MM.1S (cell line): ENCODE measurements at regions not wholly inside any gene's neighbourhood (a gene's known extent, or its start where the extent isn't known, plus 50 kb on each side); places are given as distances from the start of the nearest gene placed in this dataset.

Experiments used
- DNase-seq: peaks from one replicate; pipeline ENCODE4 v3.0.0-alpha.2; 2015
- H2AFZ ChIP-seq: fragments of 300-600 bp; sonication (generic); 2 replicates; pipeline ENCODE4 v1.6.0; 2016; ENCODE audit warnings: antibody characterized with exemption, low read length
- H3F3A ChIP-seq: fragments of 300-600 bp; sonication (generic); 2 replicates; pipeline ENCODE4 v1.6.1; 2016; ENCODE audit warnings: mild to moderate bottlenecking, antibody characterized with exemption, low read length, moderate library complexity, mixed read lengths; ENCODE audit not compliant: insufficient read depth
- H3K27ac ChIP-seq: fragments of 300-600 bp; sonication (generic); 2 replicates; pipeline ENCODE4 v1.5.1; 2016; ENCODE audit warnings: mild to moderate bottlenecking, low read length
- H3K27me3 ChIP-seq: fragments of 300-600 bp; sonication (generic); replicated peaks from 2 replicates; pipeline ENCODE4 v1.6.0; 2016; ENCODE audit warnings: low read length; ENCODE audit not compliant: insufficient read depth
- H3K36me3 ChIP-seq: fragments of 300-600 bp; sonication (generic); replicated peaks from 2 replicates; pipeline ENCODE4 v1.6.1; 2016; ENCODE audit warnings: mild to moderate bottlenecking, low read length, mixed read lengths; ENCODE audit not compliant: insufficient read depth
- H3K4me1 ChIP-seq: fragments of 300-600 bp; sonication (generic); 2 replicates; pipeline ENCODE4 v1.6.1; 2016; ENCODE audit warnings: low read length, mixed read lengths
- H3K4me2 ChIP-seq: fragments of 300-600 bp; sonication (generic); 2 replicates; pipeline ENCODE4 v1.6.0; 2016; ENCODE audit warnings: low read depth, low read length
- H3K4me3 ChIP-seq: fragments of 300-600 bp; sonication (generic); 2 replicates; pipeline ENCODE4 v1.5.1; 2016; ENCODE audit warnings: low read length, mixed read lengths
- H3K79me2 ChIP-seq: fragments of 300-600 bp; sonication (generic); 2 replicates; pipeline ENCODE4 v1.6.1; 2016; ENCODE audit warnings: mixed run types, low read length, mixed read lengths
- H3K9ac ChIP-seq: fragments of 300-600 bp; sonication (generic); 2 replicates; pipeline ENCODE4 v1.6.1; 2016; ENCODE audit warnings: low read length, mixed read lengths
- H3K9me2 ChIP-seq: fragments of 300-600 bp; sonication (generic); replicated peaks from 2 replicates; pipeline ENCODE4 v1.6.1; 2016; ENCODE audit warnings: mild to moderate bottlenecking, low read length, mixed read lengths; ENCODE audit not compliant: insufficient read depth
- H3K9me3 ChIP-seq: fragments of 300-600 bp; sonication (generic); replicated peaks from 2 replicates; pipeline ENCODE4 v1.6.1; 2016; ENCODE audit warnings: mild to moderate bottlenecking, low read length, mixed read lengths; ENCODE audit not compliant: insufficient read depth
- H4K20me1 ChIP-seq: fragments of 300-600 bp; sonication (generic); 2 replicates; pipeline ENCODE4 v1.6.1; 2016; ENCODE audit warnings: mild to moderate bottlenecking, low read length, moderate library complexity, mixed read lengths; ENCODE audit not compliant: insufficient read depth
- CTCF ChIP-seq: fragments of 300-600 bp; sonication (generic); IDR thresholded peaks from 2 replicates; pipeline ENCODE4 v1.5.1; 2016; ENCODE audit warnings: antibody characterized with exemption, low read length, mixed read lengths
- EZH2 ChIP-seq: fragments of 300-600 bp; sonication (generic); optimal IDR thresholded peaks from 2 replicates; pipeline ENCODE3; 2017; ENCODE audit warnings: low read depth, mild to moderate bottlenecking, antibody characterized with exemption, low read length, mixed read lengths
- EZH2phosphoT487 ChIP-seq: fragments of 300-600 bp; sonication (generic); IDR thresholded peaks from 2 replicates; pipeline ENCODE4 v1.6.1; 2018; ENCODE audit warnings: antibody characterized with exemption, low read length

- Histone ChIP-seq H4K20me1 (no peaks in the 10 kb centered on the region), H3K4me1 (no peaks in the 10 kb centered on the region), H3K79me2 (no peaks in the 10 kb centered on the region), H3K4me2 (no peak overlapping the region), H3K9me3 (no peaks in the 10 kb centered on the region), H3K36me3 (no peaks in the 10 kb centered on the region), H3K27ac (no peak overlapping the region), H2AFZ (no peak overlapping the region), H3K4me3 (no peak overlapping the region), H3K9ac (no peak overlapping the region), H3K27me3 (no peaks in the 10 kb centered on the region), H3F3A (no peaks in the 10 kb centered on the region), H3K9me2 (no peaks in the 10 kb centered on the region)
- TF ChIP-seq EZH2 (no peak), CTCF (no peak), EZH2phosphoT487 (no peak)
- no peak for DNase-seq
These were observed 53.3 kb upstream of the SORCS3 start for GRCh38 chr10:104587751-104588150.

- Histone ChIP-seq H3K4me1 (no peaks in the 10 kb centered on the region), H3K36me3 (no peaks in the 10 kb centered on the region), H4K20me1 (no peaks in the 10 kb centered on the region), H3K9me3 (no peaks in the 10 kb centered on the region), H3K4me2 (no peak overlapping the region), H3K27ac (no peak overlapping the region), H3K79me2 (no peaks in the 10 kb centered on the region), H3F3A (no peaks in the 10 kb centered on the region), H3K4me3 (no peak overlapping the region), H2AFZ (no peak overlapping the region), H3K27me3 (no peaks in the 10 kb centered on the region), H3K9me2 (no peaks in the 10 kb centered on the region), H3K9ac (no peak overlapping the region)
- no peak for TF ChIP-seq CTCF
- no peak for TF ChIP-seq EZH2phosphoT487
- TF ChIP-seq EZH2, result no peak
- no peak for DNase-seq
These were observed 51.7 kb upstream of the SORCS3 start for GRCh38 chr10:104589431-104589830.

- Histone ChIP-seq H3K4me2 (no peak overlapping the region), H3K9me3 (no peaks in the 10 kb centered on the region), H2AFZ (no peak overlapping the region), H3K27me3 (no peaks in the 10 kb centered on the region), H3K36me3 (no peaks in the 10 kb centered on the region), H3K27ac (no peak overlapping the region), H3K9ac (no peak overlapping the region), H3K4me1 (no peaks in the 10 kb centered on the region), H3K79me2 (no peaks in the 10 kb centered on the region), H3F3A (no peaks in the 10 kb centered on the region), H3K4me3 (no peak overlapping the region), H4K20me1 (no peaks in the 10 kb centered on the region), H3K9me2 (no peaks in the 10 kb centered on the region)
- TF ChIP-seq CTCF (no peak), EZH2 (no peak), EZH2phosphoT487 (no peak)
- DNase-seq, result no peak
These were observed 51.2 kb upstream of the SORCS3 start for GRCh38 chr10:104589871-104590270.
